ENCODE measurements at regions not wholly inside any gene's neighbourhood (a gene's known extent, or its start where the extent isn't known, plus 50 kb on each side); places are given as distances from the start of the nearest gene placed in this dataset.

DNA sequence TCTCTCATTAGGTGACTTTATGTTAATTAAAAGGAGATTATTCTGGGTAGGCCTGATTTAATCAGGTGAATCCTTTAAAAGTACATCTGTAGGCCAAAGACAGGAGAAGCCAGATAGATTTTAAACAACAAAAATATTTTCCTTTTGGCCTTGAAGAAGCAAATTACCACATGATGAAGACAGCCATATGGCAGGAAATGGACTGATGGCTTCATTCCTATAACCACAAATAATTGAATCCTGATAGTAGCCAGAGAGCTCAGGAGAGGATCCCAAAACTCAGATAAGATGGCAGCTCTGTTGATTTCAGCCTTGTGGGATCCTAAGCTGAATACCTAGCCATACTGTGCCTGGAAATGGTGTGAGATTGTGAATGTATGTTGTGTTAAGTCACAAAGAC, 66.1 kb upstream of the PRKX start:
- Histone ChIP-seq H3K27ac (no peak overlapping the region), H3K4me1 (ENCODE audit: low read depth, poor library complexity, severe bottlenecking) (no peaks in the 10 kb centered on the region), H3K4me2 (no peak overlapping the region), H3K36me3 (ENCODE audit: insufficient read depth) (no peaks in the 10 kb centered on the region), H2AFZ (ENCODE audit: low read depth) (no peak overlapping the region), H3K79me2 (ENCODE audit: insufficient read depth, low read depth) (no peaks in the 10 kb centered on the region), H3K9ac (no peak overlapping the region), H4K20me1 (ENCODE audit: insufficient read depth) (no peaks in the 10 kb centered on the region), H3K4me3 (IDR thresholded peaks at IDR 0.05; ENCODE audit: insufficient read depth, low read depth, low read length) (no peak overlapping the region), H3K27me3 (ENCODE audit: insufficient read depth, low read depth) (no peaks in the 10 kb centered on the region)
- no peak for TF ChIP-seq CTCF (conservative IDR thresholded peaks at IDR 0.05; ENCODE audit: low read depth, low read length)

- TF ChIP-seq CTCF (conservative IDR thresholded peaks at IDR 0.05; ENCODE audit: low read depth, low read length) = no peak
- no peaks in the 10 kb centered on the region for H3K4me1 ChIP-seq (ENCODE audit: low read depth, poor library complexity, severe bottlenecking)
- H2AFZ ChIP-seq (ENCODE audit: low read depth) = no peak overlapping the region
- H3K4me3 ChIP-seq (IDR thresholded peaks at IDR 0.05; ENCODE audit: insufficient read depth, low read depth, low read length) = no peak overlapping the region
- H3K27me3 ChIP-seq (ENCODE audit: insufficient read depth, low read depth) = no peaks in the 10 kb centered on the region
- no peak overlapping the region for H3K4me2 ChIP-seq
- no peak overlapping the region for H3K27ac ChIP-seq
- H3K36me3 ChIP-seq (ENCODE audit: insufficient read depth) = no peaks in the 10 kb centered on the region
- H3K9ac ChIP-seq = no peak overlapping the region
- H4K20me1 ChIP-seq (ENCODE audit: insufficient read depth) = no peaks in the 10 kb centered on the region
- H3K79me2 ChIP-seq (ENCODE audit: insufficient read depth, low read depth) = no peaks in the 10 kb centered on the region
Observed at GRCh38 chrX:3777416-3777815, 64.0 kb upstream of the PRKX start.

DNA sequence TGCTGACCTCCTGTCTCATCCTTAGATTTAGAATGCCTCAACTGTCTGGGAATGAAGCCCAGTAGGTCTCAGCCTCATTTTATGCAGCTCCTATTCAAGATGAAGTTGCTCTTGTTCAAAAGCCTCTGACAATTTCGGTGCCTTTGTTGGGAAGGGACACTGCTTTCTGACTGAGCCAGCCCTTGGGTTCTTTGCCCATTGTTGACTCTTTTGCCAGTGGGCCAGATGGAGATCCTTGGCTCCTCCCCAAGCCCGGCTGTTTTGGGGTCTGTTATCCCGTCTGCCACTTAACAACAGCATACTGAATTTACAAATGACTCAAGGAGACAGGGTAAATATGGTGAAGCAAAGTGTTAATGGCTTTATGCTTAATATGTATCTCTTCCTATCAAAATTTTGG, 58.3 kb upstream of the PRKX start:
- Histone ChIP-seq H3K4me2 (no peak overlapping the region), H3K9ac (no peak overlapping the region), H3K79me2 (ENCODE audit: insufficient read depth, low read depth) (no peaks in the 10 kb centered on the region), H3K4me3 (IDR thresholded peaks at IDR 0.05; ENCODE audit: insufficient read depth, low read depth, low read length) (no peak overlapping the region), H3K27me3 (ENCODE audit: insufficient read depth, low read depth) (no peaks in the 10 kb centered on the region), H3K4me1 (ENCODE audit: low read depth, poor library complexity, severe bottlenecking) (no peaks in the 10 kb centered on the region), H3K27ac (no peak overlapping the region), H3K36me3 (ENCODE audit: insufficient read depth) (no peaks in the 10 kb centered on the region), H2AFZ (ENCODE audit: low read depth) (no peak overlapping the region), H4K20me1 (ENCODE audit: insufficient read depth) (no peaks in the 10 kb centered on the region)
- no peak for TF ChIP-seq CTCF (conservative IDR thresholded peaks at IDR 0.05; ENCODE audit: low read depth, low read length)

GRCh38 chrX:3768881-3769280, 55.4 kb upstream of the PRKX start:
- Histone ChIP-seq H3K27ac (no peak overlapping the region), H3K27me3 (ENCODE audit: insufficient read depth, low read depth) (no peaks in the 10 kb centered on the region), H2AFZ (ENCODE audit: low read depth) (no peak overlapping the region), H3K79me2 (ENCODE audit: insufficient read depth, low read depth) (no peaks in the 10 kb centered on the region), H4K20me1 (ENCODE audit: insufficient read depth) (no peaks in the 10 kb centered on the region), H3K9ac (no peak overlapping the region), H3K4me3 (IDR thresholded peaks at IDR 0.05; ENCODE audit: insufficient read depth, low read depth, low read length) (no peak overlapping the region), H3K36me3 (ENCODE audit: insufficient read depth) (no peaks in the 10 kb centered on the region), H3K4me1 (ENCODE audit: low read depth, poor library complexity, severe bottlenecking) (no peaks in the 10 kb centered on the region), H3K4me2 (no peak overlapping the region)
- no peak for TF ChIP-seq CTCF (conservative IDR thresholded peaks at IDR 0.05; ENCODE audit: low read depth, low read length)
